ENCODE measurements at regions not wholly inside any gene's neighbourhood (a gene's known extent, or its start where the extent isn't known, plus 50 kb on each side); places are given as distances from the start of the nearest gene placed in this dataset.

DNA sequence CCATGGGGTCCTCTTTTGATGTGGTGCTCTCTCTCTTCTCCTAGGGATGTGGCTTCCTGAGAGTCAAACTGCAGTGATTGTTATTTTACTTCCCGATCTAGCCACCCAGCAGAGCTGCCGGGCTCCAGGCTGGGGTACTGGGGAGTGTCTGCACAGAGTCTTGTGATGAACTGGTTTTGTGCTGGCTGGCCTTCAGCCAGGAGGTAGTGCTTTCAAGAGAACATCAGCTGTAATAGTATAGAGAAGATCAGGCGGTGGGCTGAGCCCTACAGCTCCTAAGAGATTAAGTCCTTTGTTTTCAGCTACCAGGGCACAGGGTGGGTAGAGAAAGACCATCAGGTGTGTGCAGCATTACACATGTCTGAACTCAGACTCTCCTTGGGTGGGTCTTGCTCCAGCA, 59.0 kb upstream of the AGTR2 start:
- TF ChIP-seq CTCF (conservative IDR thresholded peaks at IDR 0.05; ENCODE audit: low read length) (no peak), EZH2phosphoT487 (IDR thresholded peaks at IDR 0.05; ENCODE audit: borderline replicate concordance, low read depth, low read length) (no peak)
- H3K36me3 ChIP-seq (ENCODE audit: insufficient read depth, low read length) = no peaks in the 10 kb centered on the region
- H4K20me1 ChIP-seq (ENCODE audit: insufficient read depth, low read length) = no peaks in the 10 kb centered on the region
- no peaks in the 10 kb centered on the region for H3K79me2 ChIP-seq (ENCODE audit: insufficient read depth, low read depth, low read length)
- no peaks in the 10 kb centered on the region for H3K9me2 ChIP-seq (ENCODE audit: insufficient read depth, low read length)
- no TSS peak for BruUV-seq (replicated peaks)
- H3K27ac ChIP-seq (ENCODE audit: low read depth, low read length, poor library complexity, severe bottlenecking) = no peak overlapping the region
- no peak for DNase-seq (ENCODE audit: low spot score)
- ChIA-PET POLR2A (interaction anchor here (0.6 kb wide), 1 partner anchor 68 kb away, joined by 3 read pairs; no protein-coding TSS in a partner anchor), CTCF (ENCODE audit: unreplicated experiment) (no interaction called here)
- H3K4me2 ChIP-seq (ENCODE audit: low read length) = no peak overlapping the region
- no peak overlapping the region for H3K4me3 ChIP-seq (ENCODE audit: low read depth, low read length, poor library complexity, severe bottlenecking)
- intact Hi-C loops (cut with micrococcal nuclease; ENCODE audit: unreplicated experiment) = no loop called here
- H3K9me3 ChIP-seq (ENCODE audit: low read length) = no peaks in the 10 kb centered on the region
- no peak overlapping the region for H2AFZ ChIP-seq (ENCODE audit: low read length)
- H3K4me1 ChIP-seq (ENCODE audit: insufficient read depth, low read length, poor library complexity, severe bottlenecking) = no peaks in the 10 kb centered on the region

DNA sequence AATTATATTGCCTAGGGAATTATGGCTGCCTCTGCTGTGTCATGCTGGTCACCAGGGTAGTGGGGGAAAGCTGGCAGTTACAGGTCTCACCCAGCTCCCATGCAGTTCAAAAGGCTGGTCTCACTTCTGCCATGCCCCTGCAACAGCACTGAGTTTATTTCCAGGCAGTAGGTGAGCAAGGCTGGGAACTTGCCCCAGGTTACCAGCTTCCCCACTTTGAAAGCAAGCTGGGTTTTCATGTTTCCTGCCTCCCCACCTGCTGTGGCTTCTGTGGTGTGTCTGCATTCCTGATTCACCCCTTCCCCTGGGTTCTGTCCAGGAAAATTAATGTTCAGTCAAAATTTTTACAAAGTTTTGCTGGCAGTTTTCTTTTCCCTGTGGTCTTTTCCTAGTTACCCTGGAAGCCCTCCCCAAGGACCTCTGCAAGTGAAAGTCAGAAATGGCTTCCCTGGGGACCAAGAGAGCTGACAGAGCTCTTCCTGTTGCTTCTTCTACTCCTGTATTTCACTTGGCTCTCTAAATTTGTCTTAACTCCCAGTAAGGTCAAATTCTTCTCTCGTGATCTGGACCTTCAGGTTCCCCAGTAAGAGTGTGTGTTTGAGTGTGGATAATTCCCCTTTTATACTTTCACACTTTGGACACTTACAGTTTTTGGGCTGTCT, 58.5 kb upstream of the AGTR2 start:
- Histone ChIP-seq H3K27ac (ENCODE audit: low read depth, low read length, poor library complexity, severe bottlenecking) (no peak overlapping the region), H4K20me1 (ENCODE audit: insufficient read depth, low read length) (no peaks in the 10 kb centered on the region), H3K9me3 (ENCODE audit: low read length) (no peaks in the 10 kb centered on the region), H3K79me2 (ENCODE audit: insufficient read depth, low read depth, low read length) (no peaks in the 10 kb centered on the region), H3K36me3 (ENCODE audit: insufficient read depth, low read length) (no peaks in the 10 kb centered on the region), H3K4me3 (ENCODE audit: low read depth, low read length, poor library complexity, severe bottlenecking) (no peak overlapping the region), H3K4me1 (ENCODE audit: insufficient read depth, low read length, poor library complexity, severe bottlenecking) (no peaks in the 10 kb centered on the region), H3K4me2 (ENCODE audit: low read length) (no peak overlapping the region), H3K9me2 (ENCODE audit: insufficient read depth, low read length) (no peaks in the 10 kb centered on the region), H2AFZ (ENCODE audit: low read length) (no peak overlapping the region)
- TF ChIP-seq CTCF (conservative IDR thresholded peaks at IDR 0.05; ENCODE audit: low read length) = no peak
- TF ChIP-seq EZH2phosphoT487 (IDR thresholded peaks at IDR 0.05; ENCODE audit: borderline replicate concordance, low read depth, low read length) = no peak
- DNase-seq (ENCODE audit: low spot score) = no peak
- POLR2A ChIA-PET = interaction anchor here (0.6 kb wide), 1 partner anchor 68 kb away, joined by 3 read pairs; no protein-coding TSS in a partner anchor
- intact Hi-C loops (cut with micrococcal nuclease; ENCODE audit: unreplicated experiment) = no loop called here
- CTCF ChIA-PET (ENCODE audit: unreplicated experiment) = no interaction called here
- BruUV-seq (replicated peaks) = no TSS peak

DNA sequence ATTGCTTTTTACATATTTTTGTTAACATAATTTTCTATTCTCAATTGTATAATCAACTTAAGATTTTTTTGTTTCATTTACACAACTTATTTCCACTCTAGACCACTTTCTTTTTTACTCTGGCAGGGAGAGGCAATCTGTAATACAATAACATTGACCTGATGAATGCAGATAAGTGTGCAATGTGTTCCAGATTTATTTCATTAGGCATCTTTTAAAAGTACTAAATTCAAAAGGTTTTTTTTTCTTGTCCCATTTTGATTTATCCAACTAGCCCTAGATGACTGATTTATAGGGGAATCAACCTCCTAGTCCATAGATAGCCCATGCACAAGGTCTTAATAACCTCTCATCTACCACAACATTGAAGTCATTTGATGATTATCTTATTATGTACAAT, 55.5 kb upstream of the AGTR2 start:
- CTCF ChIA-PET (ENCODE audit: unreplicated experiment) = no interaction called here
- no peak overlapping the region for H3K4me2 ChIP-seq (ENCODE audit: low read length)
- H3K27ac ChIP-seq (ENCODE audit: low read depth, low read length, poor library complexity, severe bottlenecking) = no peak overlapping the region
- POLR2A ChIA-PET = no interaction called here
- no peaks in the 10 kb centered on the region for H3K4me1 ChIP-seq (ENCODE audit: insufficient read depth, low read length, poor library complexity, severe bottlenecking)
- no TSS peak for BruUV-seq (replicated peaks)
- intact Hi-C loops (cut with micrococcal nuclease; ENCODE audit: unreplicated experiment) = no loop called here
- H3K36me3 ChIP-seq (ENCODE audit: insufficient read depth, low read length) = no peaks in the 10 kb centered on the region
- H3K79me2 ChIP-seq (ENCODE audit: insufficient read depth, low read depth, low read length) = no peaks in the 10 kb centered on the region
- no peak for DNase-seq (ENCODE audit: low spot score)
- no peak overlapping the region for H3K4me3 ChIP-seq (ENCODE audit: low read depth, low read length, poor library complexity, severe bottlenecking)
- TF ChIP-seq CTCF (conservative IDR thresholded peaks at IDR 0.05; ENCODE audit: low read length) = no peak
- TF ChIP-seq EZH2phosphoT487 (IDR thresholded peaks at IDR 0.05; ENCODE audit: borderline replicate concordance, low read depth, low read length) = no peak
- H3K9me2 ChIP-seq (ENCODE audit: insufficient read depth, low read length) = no peaks in the 10 kb centered on the region
- no peak overlapping the region for H2AFZ ChIP-seq (ENCODE audit: low read length)
- H4K20me1 ChIP-seq (ENCODE audit: insufficient read depth, low read length) = no peaks in the 10 kb centered on the region
- H3K9me3 ChIP-seq (ENCODE audit: low read length) = no peaks in the 10 kb centered on the region
